Activated B cell treated with CpG ODN at 0.5 μM for 24 hours (primary cell): ENCODE measurements at regions not wholly inside any gene's neighbourhood (a gene's known extent, or its start where the extent isn't known, plus 50 kb on each side); places are given as distances from the start of the nearest gene placed in this dataset.

Experiments used
- ATAC-seq: fragments of 200-7000 bp; cut with Tn5 transposase; one replicate; pipeline ENCODE4 v1.10.0; 2021; ENCODE audit warnings: low read depth, mild to moderate bottlenecking, moderate library complexity
- CTCF ChIA-PET: fragments of 350-600 bp; sonication (Branson Sonifier 250); formaldehyde crosslinking; loops from one replicate; lab custom pipeline; 2021; ENCODE audit warnings: antibody characterized with exemption; lab: Charles Lee
- POLR2A ChIA-PET: fragments of 350-600 bp; sonication (Branson Sonifier 250); formaldehyde crosslinking; loops from one replicate; lab custom pipeline; 2021; ENCODE audit warnings: antibody characterized with exemption; lab: Charles Lee
- DNase-seq: peaks from one replicate; pipeline ENCODE4 v3.0.0; 2022
- H3K27ac Mint-ChIP-seq: one replicate; pipeline ENCODE4 v1.8.0; 2020; ENCODE audit warnings: mixed read lengths
- H3K27me3 Mint-ChIP-seq: one replicate; pipeline ENCODE4 v1.8.0; 2021; ENCODE audit warnings: mixed read lengths
- H3K36me3 Mint-ChIP-seq: one replicate; pipeline ENCODE4 v1.8.0; 2021; ENCODE audit warnings: low read depth, mixed read lengths
- H3K4me1 Mint-ChIP-seq: one replicate; pipeline ENCODE4 v1.8.0; 2021; ENCODE audit warnings: mixed read lengths
- H3K4me3 Mint-ChIP-seq: one replicate; pipeline ENCODE4 v1.8.0; 2020; ENCODE audit warnings: mild to moderate bottlenecking, mixed read lengths
- H3K9me3 Mint-ChIP-seq: one replicate; pipeline ENCODE4 v1.8.0; 2020; ENCODE audit warnings: mixed read lengths
- CTCF ChIP-seq: fragments of 200-600 bp; IDR thresholded peaks from one replicate; pipeline ENCODE4 v1.8.0; 2022; ENCODE audit warnings: antibody characterized with exemption, mild to moderate bottlenecking
- intact Hi-C: fragments of 100-400 bp; cut with micrococcal nuclease; formaldehyde crosslinking; loops from one replicate; pipeline ENCODE4 v1.15.1; 2024

- Mint-ChIP-seq H3K27me3 (peaks cover 8% of the 10 kb centered on the region), H3K36me3 (no peaks in the 10 kb centered on the region), H3K27ac (no peak overlapping the region), H3K4me1 (no peaks in the 10 kb centered on the region), H3K4me3 (no peak overlapping the region), H3K9me3 (no peaks in the 10 kb centered on the region)
- DNase-seq (no peak), ATAC-seq (no peak)
- intact Hi-C loops = no loop called here
- ChIA-PET POLR2A (no interaction called here), CTCF (no interaction called here)
- no peak for TF ChIP-seq CTCF
These were observed 154.2 kb upstream of the PRMT8 start for GRCh38 chr12:3336606-3337311.

GRCh38 chr12:3337944-3338343 lies 153.1 kb upstream of the PRMT8 start:
- Mint-ChIP-seq H3K4me1 (no peaks in the 10 kb centered on the region), H3K36me3 (no peaks in the 10 kb centered on the region), H3K4me3 (no peak overlapping the region), H3K27me3 (peaks cover 15% of the 10 kb centered on the region), H3K27ac (no peak overlapping the region), H3K9me3 (no peaks in the 10 kb centered on the region)
- no peak for DNase-seq
- ATAC-seq = no peak
- ChIA-PET POLR2A (no interaction called here), CTCF (no interaction called here)
- no peak for TF ChIP-seq CTCF
- intact Hi-C loops = no loop called here

- Mint-ChIP-seq H3K36me3 (no peaks in the 10 kb centered on the region), H3K4me3 (no peak overlapping the region), H3K9me3 (no peaks in the 10 kb centered on the region), H3K4me1 (no peaks in the 10 kb centered on the region), H3K27me3 (peaks cover 24% of the 10 kb centered on the region), H3K27ac (no peak overlapping the region)
- TF ChIP-seq CTCF = no peak
- ATAC-seq (no peak), DNase-seq (no peak)
- intact Hi-C loops = no loop called here
- POLR2A ChIA-PET = no interaction called here
- CTCF ChIA-PET = no interaction called here
These were observed 151.8 kb upstream of the PRMT8 start for GRCh38 chr12:3339221-3339620.

GRCh38 chr12:3341594-3341993 lies 149.4 kb upstream of the PRMT8 start:
- CTCF ChIA-PET = interaction anchor here (0.5 to 1.0 kb wide), 4 partner anchors 201 to 462 kb away, joined by 3 to 4 read pairs (median 4); no protein-coding TSS in a partner anchor

GRCh38 chr12:3342051-3342450 lies 149.0 kb upstream of the PRMT8 start:
- no peak overlapping the region for H3K4me3 Mint-ChIP-seq
- H3K36me3 Mint-ChIP-seq = no peaks in the 10 kb centered on the region
- TF ChIP-seq CTCF = no peak
- peaks cover 27% of the 10 kb centered on the region for H3K27me3 Mint-ChIP-seq
- DNase-seq (no peak), ATAC-seq (no peak)
- H3K27ac Mint-ChIP-seq = no peak overlapping the region
- CTCF ChIA-PET = interaction anchor here (0.5 to 1.0 kb wide), 4 partner anchors 202 to 461 kb away, joined by 3 to 4 read pairs (median 4); no protein-coding TSS in a partner anchor
- POLR2A ChIA-PET = no interaction called here
- intact Hi-C loops = no loop called here
- H3K9me3 Mint-ChIP-seq = no peaks in the 10 kb centered on the region
- H3K4me1 Mint-ChIP-seq = no peaks in the 10 kb centered on the region

More at GRCh38 chr12:3341594-3341993, 149.4 kb upstream of the PRMT8 start:
- H3K4me3 Mint-ChIP-seq = no peak overlapping the region
- no peak for ATAC-seq
- H3K9me3 Mint-ChIP-seq = no peaks in the 10 kb centered on the region
- H3K27me3 Mint-ChIP-seq = peaks cover 27% of the 10 kb centered on the region
- H3K4me1 Mint-ChIP-seq = no peaks in the 10 kb centered on the region
- DNase-seq = no peak
- POLR2A ChIA-PET = no interaction called here
- no peak for TF ChIP-seq CTCF
- no peak overlapping the region for H3K27ac Mint-ChIP-seq
- intact Hi-C loops = no loop called here
- H3K36me3 Mint-ChIP-seq = no peaks in the 10 kb centered on the region
